PC-3 (cell line): ENCODE measurements at regions not wholly inside any gene's neighbourhood (a gene's known extent, or its start where the extent isn't known, plus 50 kb on each side); places are given as distances from the start of the nearest gene placed in this dataset.
"Not testable (repeated sequence)": the region's sequence is repeated elsewhere in the genome, so short reads cannot be mapped to it uniquely, and the experiment has no call there.

Experiments used
- CTCF ChIP-seq: fragments of 300-600 bp; sonication (generic); conservative IDR thresholded peaks from 2 replicates; pipeline ENCODE4 v1.5.1; 2017; ENCODE audit warnings: antibody characterized with exemption, low read depth, mild to moderate bottlenecking, low read length
- EZH2 ChIP-seq: fragments of 300-600 bp; sonication (generic); IDR thresholded peaks from one replicate; pipeline ENCODE4 v1.6.1; 2017; ENCODE audit warnings: antibody characterized with exemption, mild to moderate bottlenecking, low read length; ENCODE audit not compliant: unreplicated experiment

DNA sequence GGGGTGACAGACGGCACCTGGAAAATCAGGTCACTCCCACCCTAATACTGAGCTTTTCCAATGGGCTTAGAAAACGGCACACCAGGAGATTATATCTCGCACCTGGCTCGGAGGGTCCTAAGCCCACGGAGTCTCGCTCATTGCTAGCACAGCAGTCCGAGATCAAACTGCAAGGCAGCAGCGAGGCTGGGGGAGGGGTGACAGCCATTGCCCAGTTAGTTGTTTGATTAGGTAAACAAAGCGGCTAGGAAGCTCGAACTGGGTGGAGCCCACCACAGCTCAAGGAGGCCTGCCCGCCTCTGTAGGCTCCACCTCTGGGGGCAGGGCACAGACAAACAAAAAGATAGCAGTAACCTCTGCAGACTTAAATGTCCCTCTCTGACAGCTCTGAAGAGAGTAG, 260.9 kb downstream of the BLID start:
- not testable (repeated sequence) for TF ChIP-seq CTCF, EZH2
